Loucy (cell line): ENCODE measurements at regions not wholly inside any gene's neighbourhood (a gene's known extent, or its start where the extent isn't known, plus 50 kb on each side); places are given as distances from the start of the nearest gene placed in this dataset.

Experiments
- H2AFZ ChIP-seq: fragments of 200-600 bp; sonication (generic); 2 replicates; pipeline ENCODE4 v1.6.0; 2016; ENCODE audit warnings: antibody characterized with exemption, mild to moderate bottlenecking, low read length, moderate library complexity
- H3F3A ChIP-seq: fragments of 200-600 bp; 2 replicates; pipeline ENCODE4 v1.6.0; 2016; ENCODE audit warnings: antibody characterized with exemption, low read depth, mild to moderate bottlenecking
- H3K27me3 ChIP-seq: fragments of 200-600 bp; sonication (generic); 2 replicates; pipeline ENCODE4 v1.6.1; 2014; ENCODE audit warnings: low read length, mild to moderate bottlenecking; ENCODE audit not compliant: insufficient read depth, poor library complexity, severe bottlenecking
- H3K36me3 ChIP-seq: fragments of 200-600 bp; sonication (generic); 2 replicates; pipeline ENCODE4 v1.6.1; 2016; ENCODE audit warnings: low read length; ENCODE audit not compliant: insufficient read depth
- H3K4me1 ChIP-seq: fragments of 200-600 bp; sonication (generic); 2 replicates; pipeline ENCODE4 v1.5.1; 2014; ENCODE audit warnings: low read length, mild to moderate bottlenecking; ENCODE audit not compliant: insufficient read depth, poor library complexity, severe bottlenecking
- H3K4me2 ChIP-seq: fragments of 200-600 bp; sonication (generic); 2 replicates; pipeline ENCODE4 v1.6.0; 2014; ENCODE audit warnings: antibody characterized with exemption, low read length, low read depth, mild to moderate bottlenecking; ENCODE audit not compliant: poor library complexity, severe bottlenecking
- H3K4me3 ChIP-seq: fragments of 200-600 bp; sonication (generic); 2 replicates; pipeline ENCODE4 v1.5.1; 2014; ENCODE audit warnings: low read length, mild to moderate bottlenecking, mixed read lengths; ENCODE audit not compliant: poor library complexity, severe bottlenecking
- H3K79me2 ChIP-seq: fragments of 200-600 bp; sonication (generic); 2 replicates; pipeline ENCODE4 v1.6.1; 2014; ENCODE audit warnings: low read length; ENCODE audit not compliant: insufficient read depth
- H3K9ac ChIP-seq: fragments of 200-600 bp; sonication (generic); 2 replicates; pipeline ENCODE4 v1.6.0; 2014; ENCODE audit warnings: mild to moderate bottlenecking, low read depth, low read length, moderate library complexity; ENCODE audit not compliant: poor library complexity, severe bottlenecking
- H3K9me2 ChIP-seq: fragments of 200-600 bp; sonication (generic); replicated peaks from 2 replicates; pipeline ENCODE4 v1.6.1; 2016; ENCODE audit warnings: low read depth, low read length, mixed read lengths
- H3K9me3 ChIP-seq: fragments of 200-600 bp; sonication (generic); 2 replicates; pipeline ENCODE4 v1.6.1; 2014; ENCODE audit warnings: mild to moderate bottlenecking, antibody characterized with exemption, low read length, low read depth; ENCODE audit not compliant: insufficient read depth
- H4K20me1 ChIP-seq: fragments of 200-600 bp; sonication (generic); 2 replicates; pipeline ENCODE4 v1.6.0; 2014; ENCODE audit warnings: antibody characterized with exemption, low read length, mild to moderate bottlenecking; ENCODE audit not compliant: insufficient read depth, poor library complexity, severe bottlenecking
- CTCF ChIP-seq: fragments of 200-600 bp; sonication (generic); conservative IDR thresholded peaks from 2 replicates; pipeline ENCODE4 v1.5.1; 2014; ENCODE audit warnings: mild to moderate bottlenecking, antibody characterized with exemption, low read length
- EZH2phosphoT487 ChIP-seq: fragments of 200-600 bp; IDR thresholded peaks from 2 replicates; pipeline ENCODE4 v1.6.1; 2018; ENCODE audit warnings: antibody characterized with exemption, mild to moderate bottlenecking, moderate library complexity, borderline replicate concordance

- no peaks in the 10 kb centered on the region for H3F3A ChIP-seq
- H2AFZ ChIP-seq = no peak overlapping the region
- H3K4me3 ChIP-seq = no peak overlapping the region
- no peaks in the 10 kb centered on the region for H3K4me1 ChIP-seq
- H4K20me1 ChIP-seq = no peaks in the 10 kb centered on the region
- H3K36me3 ChIP-seq = no peaks in the 10 kb centered on the region
- no peak for TF ChIP-seq EZH2phosphoT487
- TF ChIP-seq CTCF = peak; percentile 55
- H3K9me3 ChIP-seq = no peaks in the 10 kb centered on the region
- H3K4me2 ChIP-seq = no peak overlapping the region
- H3K79me2 ChIP-seq = no peaks in the 10 kb centered on the region
- no peak overlapping the region for H3K9ac ChIP-seq
- H3K9me2 ChIP-seq = no peaks in the 10 kb centered on the region
- no peaks in the 10 kb centered on the region for H3K27me3 ChIP-seq
Measured at GRCh38 chr6:153231048-153231646, 100.1 kb upstream of the RGS17 start.

- Histone ChIP-seq H3F3A (no peaks in the 10 kb centered on the region), H3K79me2 (no peaks in the 10 kb centered on the region), H2AFZ (no peak overlapping the region), H3K9ac (no peak overlapping the region), H3K4me3 (no peak overlapping the region), H3K4me2 (no peak overlapping the region), H3K9me2 (no peaks in the 10 kb centered on the region), H3K27me3 (no peaks in the 10 kb centered on the region), H3K4me1 (no peaks in the 10 kb centered on the region), H3K9me3 (no peaks in the 10 kb centered on the region), H4K20me1 (no peaks in the 10 kb centered on the region), H3K36me3 (no peaks in the 10 kb centered on the region)
- no peak for TF ChIP-seq CTCF
- no peak for TF ChIP-seq EZH2phosphoT487
Measured at GRCh38 chr6:153218184-153218792, 87.2 kb upstream of the RGS17 start.

- Histone ChIP-seq H3F3A (no peaks in the 10 kb centered on the region), H3K9me3 (no peaks in the 10 kb centered on the region), H3K27me3 (no peaks in the 10 kb centered on the region), H3K36me3 (no peaks in the 10 kb centered on the region), H4K20me1 (no peaks in the 10 kb centered on the region), H3K9ac (no peak overlapping the region), H2AFZ (no peak overlapping the region), H3K4me2 (no peak overlapping the region), H3K9me2 (no peaks in the 10 kb centered on the region), H3K4me1 (no peaks in the 10 kb centered on the region), H3K4me3 (no peak overlapping the region), H3K79me2 (no peaks in the 10 kb centered on the region)
- TF ChIP-seq EZH2phosphoT487 (no peak), CTCF (no peak)
Measured at GRCh38 chr6:153216789-153217188, 85.7 kb upstream of the RGS17 start.
